ENCODE measurements at regions not wholly inside any gene's neighbourhood (a gene's known extent, or its start where the extent isn't known, plus 50 kb on each side); places are given as distances from the start of the nearest gene placed in this dataset.

DNA sequence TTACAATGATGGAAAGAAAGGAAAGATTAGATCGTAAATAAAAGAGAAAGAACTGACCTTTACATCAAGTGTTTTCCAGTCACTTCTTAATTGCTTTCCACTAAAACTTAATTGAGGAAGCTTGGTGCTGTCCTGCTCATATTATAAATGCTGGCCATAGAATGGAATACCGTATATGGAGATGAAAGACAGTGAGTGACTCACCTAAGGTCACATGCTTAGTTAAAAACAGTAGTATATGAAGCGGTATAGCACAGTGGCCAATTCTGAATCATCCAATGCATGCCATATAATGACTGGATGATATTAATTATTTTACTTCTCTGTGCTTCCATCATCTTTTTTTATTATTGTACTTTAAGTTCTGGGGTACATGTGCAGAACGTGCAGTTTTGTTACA, 482.4 kb upstream of the SGCD start:
- H3K27ac ChIP-seq = no peak overlapping the region
- no peak for TF ChIP-seq Cebpa-rat (IDR thresholded peaks at IDR 0.05)
- H3K4me1 ChIP-seq = no peaks in the 10 kb centered on the region

DNA sequence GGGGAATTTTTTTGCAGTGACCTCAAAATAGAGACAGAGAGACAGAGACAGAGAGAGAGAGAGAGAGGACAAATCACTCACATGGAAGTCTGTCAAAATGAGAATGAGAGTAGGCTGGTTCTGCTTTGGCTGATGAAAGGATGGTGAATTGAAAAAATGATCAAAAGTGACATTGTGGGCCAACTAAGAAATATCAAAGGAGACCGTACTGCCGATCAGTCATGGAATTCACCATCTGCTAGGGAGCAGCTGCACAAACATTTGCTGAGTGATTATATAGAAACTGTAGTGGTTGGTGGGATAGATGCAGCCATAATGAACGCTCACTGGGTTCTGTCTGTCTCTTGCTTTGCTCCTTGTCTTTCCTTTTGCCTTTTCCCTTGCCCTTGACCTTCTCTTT, 476.6 kb upstream of the SGCD start:
- no peaks in the 10 kb centered on the region for H3K9me3 ChIP-seq
- no peak overlapping the region for H3K27ac ChIP-seq
- H3K9ac ChIP-seq = no peak overlapping the region
- no peaks in the 10 kb centered on the region for H3K4me1 ChIP-seq
- H3K27me3 ChIP-seq = no peaks in the 10 kb centered on the region
- TF ChIP-seq Cebpa-rat (IDR thresholded peaks at IDR 0.05) = no peak
- no peak overlapping the region for H3K4me2 ChIP-seq
- no peaks in the 10 kb centered on the region for H4K20me1 ChIP-seq
- H3K4me3 ChIP-seq = no peak overlapping the region
- H3K36me3 ChIP-seq = no peaks in the 10 kb centered on the region

More for the DNA sequence above, 482.4 kb upstream of the SGCD start:
- H4K20me1 ChIP-seq = no peaks in the 10 kb centered on the region
- H3K9ac ChIP-seq = no peak overlapping the region
- H3K27me3 ChIP-seq = no peaks in the 10 kb centered on the region
- no peak overlapping the region for H3K4me3 ChIP-seq
- no peaks in the 10 kb centered on the region for H3K9me3 ChIP-seq
- no peaks in the 10 kb centered on the region for H3K36me3 ChIP-seq
- no peak overlapping the region for H3K4me2 ChIP-seq

DNA sequence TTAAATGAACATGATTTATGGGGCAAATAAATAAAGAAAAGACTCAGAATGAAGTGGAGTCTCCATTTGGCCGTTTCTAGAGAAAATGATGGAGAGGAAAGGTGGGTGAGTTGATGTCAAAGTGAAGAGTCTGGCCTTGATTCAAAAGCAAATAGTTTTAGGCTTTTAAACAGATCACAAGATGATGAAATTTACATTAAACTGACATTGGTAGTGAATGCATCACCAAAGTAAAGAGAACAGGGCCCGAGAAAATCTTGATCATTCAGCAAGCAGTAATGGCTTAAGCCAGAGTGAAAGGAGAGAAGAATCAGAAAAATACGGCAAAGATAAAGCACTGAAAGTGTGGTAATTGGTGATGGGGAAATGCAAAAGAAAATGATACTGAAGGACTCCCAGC, 460.0 kb upstream of the SGCD start:
- no peaks in the 10 kb centered on the region for H4K20me1 ChIP-seq
- no peaks in the 10 kb centered on the region for H3K36me3 ChIP-seq
- H3K4me1 ChIP-seq = no peaks in the 10 kb centered on the region
- no peak overlapping the region for H3K27ac ChIP-seq
- no peak overlapping the region for H3K9ac ChIP-seq
- H3K4me2 ChIP-seq = no peak overlapping the region
- H3K27me3 ChIP-seq = no peaks in the 10 kb centered on the region
- H3K4me3 ChIP-seq = no peak overlapping the region
- no peak for TF ChIP-seq Cebpa-rat (IDR thresholded peaks at IDR 0.05)
- no peaks in the 10 kb centered on the region for H3K9me3 ChIP-seq

DNA sequence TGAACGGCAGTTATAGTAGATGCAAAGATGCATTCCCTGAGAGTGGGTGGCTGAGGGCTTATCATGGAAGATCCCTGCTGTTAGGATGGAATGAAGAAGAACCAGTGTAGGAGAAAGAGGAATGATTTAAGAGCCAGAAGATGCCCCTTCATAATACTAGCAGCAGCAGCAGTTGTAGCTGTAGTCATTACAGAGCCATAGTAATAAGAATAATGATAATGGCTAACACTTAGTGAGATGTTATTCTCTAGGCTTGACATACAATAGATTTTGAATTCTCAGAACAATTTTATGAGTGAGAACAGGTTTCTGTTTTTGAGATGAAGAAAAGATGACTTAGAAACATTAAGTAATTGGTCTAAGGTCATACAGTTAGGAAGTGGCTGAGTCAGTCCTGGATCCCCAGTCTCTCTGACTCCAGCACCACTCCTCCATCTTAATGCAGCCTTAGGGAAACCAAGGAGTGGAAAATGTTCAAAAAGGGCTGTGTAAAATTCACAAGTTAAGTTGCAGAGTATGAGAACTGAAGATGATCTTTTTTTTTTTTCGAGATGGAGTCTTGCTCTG, 459.4 kb upstream of the SGCD start:
- H3K9ac ChIP-seq = no peak overlapping the region
- H3K27ac ChIP-seq = no peak overlapping the region
- no peaks in the 10 kb centered on the region for H3K36me3 ChIP-seq
- no peaks in the 10 kb centered on the region for H3K9me3 ChIP-seq
- H4K20me1 ChIP-seq = no peaks in the 10 kb centered on the region
- TF ChIP-seq Cebpa-rat (IDR thresholded peaks at IDR 0.05) = no peak
- no peaks in the 10 kb centered on the region for H3K4me1 ChIP-seq
- no peak overlapping the region for H3K4me3 ChIP-seq
- no peaks in the 10 kb centered on the region for H3K27me3 ChIP-seq
- no peak overlapping the region for H3K4me2 ChIP-seq

DNA sequence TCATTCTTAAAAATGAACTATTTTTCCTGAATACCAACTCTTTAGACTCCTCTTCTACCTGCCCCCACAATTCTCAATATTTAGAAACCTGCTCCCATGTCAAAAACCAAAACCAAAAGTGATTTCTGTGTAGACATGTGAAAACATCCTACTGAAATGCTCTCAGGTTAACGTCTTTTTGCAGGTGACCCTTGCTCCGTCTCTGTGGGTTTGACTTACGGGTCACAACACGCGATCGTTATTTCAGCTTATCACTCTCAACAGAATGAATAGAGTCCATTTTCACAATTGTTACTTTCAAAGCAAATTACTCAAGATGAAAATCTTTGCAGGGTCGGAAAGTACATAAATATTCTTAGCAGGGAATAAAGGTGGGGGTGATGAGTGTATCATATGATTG, 456.3 kb upstream of the SGCD start:
- Histone ChIP-seq H3K36me3 (no peaks in the 10 kb centered on the region), H3K9ac (no peak overlapping the region), H3K27ac (no peak overlapping the region), H3K4me1 (no peaks in the 10 kb centered on the region), H4K20me1 (no peaks in the 10 kb centered on the region), H3K4me3 (no peak overlapping the region), H3K4me2 (no peak overlapping the region), H3K27me3 (no peaks in the 10 kb centered on the region), H3K9me3 (no peaks in the 10 kb centered on the region)
- TF ChIP-seq Cebpa-rat (IDR thresholded peaks at IDR 0.05) = no peak

DNA sequence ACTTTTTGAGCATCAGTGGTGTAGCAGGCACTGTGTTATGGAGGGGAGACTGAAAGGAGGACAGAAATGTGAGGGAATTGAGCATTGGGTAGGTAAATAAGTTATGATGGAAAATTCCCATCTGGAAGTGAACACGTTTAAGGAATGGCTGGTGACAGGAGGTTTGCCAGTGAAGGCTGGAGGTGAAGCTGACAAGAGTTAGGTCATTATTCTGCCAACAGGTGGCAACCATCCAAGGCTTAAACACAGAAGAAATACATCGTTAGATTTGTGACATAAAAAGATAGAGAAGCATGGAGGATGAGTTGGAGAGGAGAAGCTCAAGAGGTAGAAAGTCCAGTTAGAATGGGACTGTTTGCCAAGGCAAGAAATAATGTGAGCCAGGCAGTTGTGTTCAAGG, 455.3 kb upstream of the SGCD start:
- no peaks in the 10 kb centered on the region for H3K27me3 ChIP-seq
- H3K27ac ChIP-seq = no peak overlapping the region
- no peaks in the 10 kb centered on the region for H3K36me3 ChIP-seq
- H3K4me2 ChIP-seq = no peak overlapping the region
- no peaks in the 10 kb centered on the region for H3K4me1 ChIP-seq
- H3K9me3 ChIP-seq = no peaks in the 10 kb centered on the region
- no peak for TF ChIP-seq Cebpa-rat (IDR thresholded peaks at IDR 0.05)
- H4K20me1 ChIP-seq = no peaks in the 10 kb centered on the region
- no peak overlapping the region for H3K4me3 ChIP-seq
- no peak overlapping the region for H3K9ac ChIP-seq

DNA sequence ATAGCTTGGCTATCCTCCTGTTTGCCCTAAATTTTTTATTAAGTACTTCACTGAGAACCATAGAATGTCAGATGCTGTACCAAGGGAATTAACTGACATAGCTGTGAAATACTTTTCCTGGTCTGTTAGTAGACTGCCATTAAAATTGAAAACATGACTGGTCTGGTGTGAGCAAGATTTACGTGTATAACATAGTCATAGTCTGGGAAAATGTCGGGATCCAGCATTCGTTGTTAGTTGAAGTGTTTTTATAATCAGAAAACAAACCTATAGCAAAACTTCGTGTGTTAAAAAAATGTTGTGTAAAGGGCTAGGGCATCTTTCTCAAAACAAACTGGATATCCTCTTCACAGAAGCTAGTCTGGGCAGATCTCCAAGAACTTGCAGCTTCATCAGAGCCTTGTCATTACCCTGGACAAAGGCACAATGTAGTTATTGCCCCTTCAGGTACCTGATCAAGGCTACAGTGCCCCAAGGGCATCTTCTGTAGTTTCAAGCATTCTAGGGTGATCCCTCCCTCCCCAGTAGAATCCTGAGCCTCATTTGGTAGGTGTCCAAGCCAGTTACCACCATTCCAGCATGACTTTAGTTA, 454.2 kb upstream of the SGCD start:
- no peak for TF ChIP-seq Cebpa-rat (IDR thresholded peaks at IDR 0.05)
- no peaks in the 10 kb centered on the region for H3K27me3 ChIP-seq
- H3K9ac ChIP-seq = no peak overlapping the region
- H3K36me3 ChIP-seq = no peaks in the 10 kb centered on the region
- H3K4me1 ChIP-seq = no peaks in the 10 kb centered on the region
- H3K9me3 ChIP-seq = no peaks in the 10 kb centered on the region
- no peak overlapping the region for H3K4me2 ChIP-seq
- H3K4me3 ChIP-seq = no peak overlapping the region
- no peaks in the 10 kb centered on the region for H4K20me1 ChIP-seq
- H3K27ac ChIP-seq = no peak overlapping the region

DNA sequence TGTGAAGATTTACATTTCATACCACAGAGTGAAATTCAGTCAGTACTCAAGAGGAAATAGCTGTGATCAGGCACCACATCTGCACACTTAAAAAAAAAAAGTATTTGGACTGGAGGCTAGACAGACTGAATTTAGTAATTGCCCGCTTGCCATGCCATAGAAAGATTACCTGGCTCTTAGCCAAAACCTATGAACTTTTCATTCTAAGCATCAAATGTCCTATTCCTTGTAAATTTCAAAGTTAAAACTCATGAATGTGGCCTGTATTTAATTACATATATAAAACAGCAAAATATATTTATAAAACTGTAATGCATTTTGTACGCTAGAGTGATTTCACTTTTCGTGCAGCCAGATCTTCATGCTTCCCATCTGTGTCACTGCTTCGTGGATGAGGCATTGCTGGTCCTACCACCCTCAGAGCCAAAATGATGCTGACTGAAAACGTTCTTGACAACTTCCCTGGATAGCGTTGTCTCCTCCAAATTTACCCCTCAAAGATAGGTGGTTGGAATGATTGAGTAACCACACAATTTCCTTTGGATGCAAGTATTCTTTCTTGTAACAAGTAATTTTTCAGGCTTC, 447.9 kb upstream of the SGCD start:
- Histone ChIP-seq H3K4me3 (no peak overlapping the region), H3K9ac (no peak overlapping the region), H3K27ac (no peak overlapping the region), H4K20me1 (no peaks in the 10 kb centered on the region), H3K36me3 (no peaks in the 10 kb centered on the region), H3K4me2 (no peak overlapping the region), H3K27me3 (no peaks in the 10 kb centered on the region), H3K9me3 (no peaks in the 10 kb centered on the region), H3K4me1 (no peaks in the 10 kb centered on the region)
- TF ChIP-seq Cebpa-rat (IDR thresholded peaks at IDR 0.05) = no peak

DNA sequence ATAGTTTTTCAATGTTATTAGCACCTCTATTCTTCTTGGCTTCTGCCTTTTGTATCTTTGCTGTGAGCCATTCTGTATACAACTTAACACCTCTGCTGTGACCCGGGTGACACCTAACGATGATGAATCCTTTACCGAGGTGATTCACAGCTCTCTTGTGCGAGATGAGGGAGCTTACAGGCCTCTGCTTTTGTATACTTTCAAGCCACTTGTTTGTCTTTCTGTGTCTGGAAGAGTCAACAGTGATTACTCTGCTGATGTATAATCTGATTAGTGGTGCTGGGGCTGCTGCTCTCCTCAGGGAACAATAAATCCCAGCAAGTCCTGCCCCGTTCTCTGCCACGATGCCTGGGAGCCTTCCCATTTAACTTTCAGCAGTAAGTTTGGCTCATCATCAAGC, 442.9 kb upstream of the SGCD start:
- Histone ChIP-seq H3K9ac (no peak overlapping the region), H3K4me1 (peaks cover 4% of the 10 kb centered on the region; the same call in 1 of the 2 replicates), H3K27ac (no peak overlapping the region), H3K4me2 (no peak overlapping the region), H3K27me3 (no peaks in the 10 kb centered on the region), H3K36me3 (no peaks in the 10 kb centered on the region), H3K9me3 (no peaks in the 10 kb centered on the region), H4K20me1 (no peaks in the 10 kb centered on the region), H3K4me3 (no peak overlapping the region)
- no peak for TF ChIP-seq Cebpa-rat (IDR thresholded peaks at IDR 0.05)

DNA sequence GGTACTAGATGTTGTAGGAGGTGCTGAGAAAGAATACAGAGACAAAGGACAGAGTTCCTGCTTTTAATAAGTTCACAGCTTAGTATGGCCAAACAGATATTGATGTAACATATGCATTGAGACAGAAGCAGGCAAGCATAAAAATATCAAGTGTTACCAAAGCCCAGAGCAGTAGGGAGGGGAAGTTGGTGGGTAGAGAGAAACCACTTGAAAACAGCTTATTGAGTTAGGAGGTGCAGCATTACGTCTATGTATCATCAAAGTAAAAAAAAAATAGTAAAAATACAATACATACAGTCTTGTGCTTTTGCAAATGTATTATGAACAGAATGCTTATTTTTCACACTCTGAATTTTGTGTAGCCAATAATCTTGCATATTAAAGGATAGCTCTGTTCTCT, 441.8 kb upstream of the SGCD start:
- no peaks in the 10 kb centered on the region for H4K20me1 ChIP-seq
- no peak for TF ChIP-seq Cebpa-rat (IDR thresholded peaks at IDR 0.05)
- no peaks in the 10 kb centered on the region for H3K36me3 ChIP-seq
- H3K27ac ChIP-seq = no peak overlapping the region
- H3K9ac ChIP-seq = no peak overlapping the region
- H3K9me3 ChIP-seq = no peaks in the 10 kb centered on the region
- H3K4me3 ChIP-seq = no peak overlapping the region
- H3K27me3 ChIP-seq = no peaks in the 10 kb centered on the region
- H3K4me1 ChIP-seq = peaks cover 4% of the 10 kb centered on the region; the same call in 1 of the 2 replicates
- H3K4me2 ChIP-seq = no peak overlapping the region

Measured in BLaER1 (cell line).